Ovary (tissue), 7 donors: ENCODE measurements at regions not wholly inside any gene's neighbourhood (a gene's known extent, or its start where the extent isn't known, plus 50 kb on each side); places are given as distances from the start of the nearest gene placed in this dataset. TPM values are rescaled to one million over a fixed set of nuclear protein-coding genes. Genes with fewer than 3 reads are reported as not detected.
A peak's percentile ranks its signal among the peaks of the same experiment; 100 is the strongest.

ENCODE experiments used
- DNase-seq, 5 donors: peaks; one replicate each; pipeline ENCODE4 v3.0.0-alpha.2; 2019 to 2020
- H3K27ac ChIP-seq, 2 donors: fragments of 200-600 bp; one replicate each; pipeline versions ENCODE4 v1.5.1 to v1.8.0; 2019 to 2022
- H3K27me3 ChIP-seq: fragments of 200-600 bp; one replicate; pipeline ENCODE4 v1.8.0; 2022
- H3K36me3 ChIP-seq: fragments of 200-600 bp; sonication (generic); one replicate; pipeline ENCODE4 v1.5.1; 2019
- H3K4me1 ChIP-seq: one replicate; pipeline ENCODE4 v1.8.1; 2013; ENCODE audit warnings: mild to moderate bottlenecking, moderate library complexity; ENCODE audit not compliant: insufficient read depth
- H3K4me3 ChIP-seq: fragments of 200-600 bp; sonication (generic); one replicate; pipeline ENCODE4 v1.5.1; 2017
- H3K9me3 ChIP-seq, 2 donors: fragments of 200-600 bp in 1 of 2; sonication (generic) in 1 of 2; one replicate each; pipeline versions ENCODE4 v1.5.1 to v1.8.1; 2013 to 2019; ENCODE audit warnings: mild to moderate bottlenecking in 1 of 2, moderate library complexity in 1 of 2
- CTCF ChIP-seq, 3 donors: fragments of 450-650 bp in 2 of 3; fragments of 200-600 bp in 1 of 3; IDR thresholded peaks; one replicate each; pipeline versions ENCODE4 v1.5.1 to v1.8.0; 2016 to 2022; ENCODE audit warnings: antibody characterized with exemption in 3 of 3, mild to moderate bottlenecking in 1 of 3
- EP300 ChIP-seq: sonication (generic); formaldehyde crosslinking; IDR thresholded peaks from one replicate; pipeline ENCODE4 v1.6.1; 2017; ENCODE audit warnings: antibody characterized with exemption
- POLR2A ChIP-seq: fragments of 450-650 bp; IDR thresholded peaks from one replicate; pipeline ENCODE4 v1.6.1; 2017; ENCODE audit warnings: antibody characterized with exemption, mild to moderate bottlenecking, moderate library complexity
- WGBS, 3 donors: extraction: QIAGEN DNeasy Blood & Tissue Kit in 1 of 3; methylation state at CpG; one replicate each; pipeline versions ENCODE4 v1.1.5 to v1.1.7; 2013 to 2017; 5-methylcytosine and 5-hydroxymethylcytosine counted together
- intact Hi-C, 4 donors: fragments of 100-400 bp; cut with DNase I; formaldehyde crosslinking; loops; one replicate each; pipeline versions ENCODE4 v1.11.0 to v1.15.1; 2022 to 2023
- microRNA counts: library from miRNA; unstranded; fragments of <30 nt; microRNA quantifications from one replicate; lab custom pipeline; 2016
- microRNA-seq, 3 donors: library from miRNA; unstranded; fragments of <30 nt; microRNA quantifications; one replicate each; pipeline versions ENCODE4 to v1.2.0, GENCODE V29; 2019 to 2020
- small RNA-seq: library from RNA; depleted of rRNA; stranded (forward); fragments of <200 nt; gene quantifications from one replicate; pipeline ENCODE3, GENCODE V24; 2016
- donor health status: DM: no; HTN: no; CAD: no; lungs with moderate emphysema.
- donor health status: DM: no; HTN: no; CAD: no.
- donor health status: Bipolar disorder and iron deficiency.
- donor health status: DM: no; HTN: no; CAD: no.
- donor health status: DM: yes; HTN: yes; CAD: no.

- no peak for DNase-seq
- TF ChIP-seq POLR2A (no peak), EP300 (no peak), CTCF (IDR thresholded peaks at IDR 0.05) (no peak)
- H3K4me3 ChIP-seq = no peak overlapping the region
- no peaks in the 10 kb centered on the region for H3K4me1 ChIP-seq
- no peaks in the 10 kb centered on the region for H3K9me3 ChIP-seq
- 48 to 60% (median 52%) methylated on average over 6 of the region's 6 CpGs for WGBS, 3 donors
- H3K27ac ChIP-seq = no peak overlapping the region
- intact Hi-C loops = no loop called here
- no peaks in the 10 kb centered on the region for H3K36me3 ChIP-seq
- H3K27me3 ChIP-seq = no peaks in the 10 kb centered on the region
These were observed 58.2 kb upstream of the DIPK2B start for GRCh38 chrX:45258731-45259402.

MicroRNAs encoded in the stretch of these regions (microRNA counts, 767-probe panel; counts per million panel counts)
- microRNA hsa-miR-221-3p (lab: Ali Mortazavi, UCI) (530 counts per million, percentile 78 among the panel's probes with 10 or more counts), microRNA hsa-miR-222-3p (lab: Ali Mortazavi, UCI) (5,487 counts per million, percentile 95 among the panel's probes with 10 or more counts)

Small RNAs in the stretch of these regions (microRNA-seq; reads per million reads assigned to microRNA genes)
- 1,625 to 5,140 (median 3,002) reads per million in 3 donors for gene MIR221
- gene MIR222 = 485 to 1,656 (median 540) reads per million in 3 donors

Small RNAs in the stretch of these regions (small RNA-seq; reads per million reads assigned to genes)
- gene MIR221 (112 reads per million, percentile 92 among the genes with 10 or more reads in this experiment), gene MIR222 (281 reads per million, percentile 94 among the genes with 10 or more reads in this experiment), gene RF00017 (not detected), gene RF00591 (not detected)
